ENCODE measurements at regions not wholly inside any gene's neighbourhood (a gene's known extent, or its start where the extent isn't known, plus 50 kb on each side); places are given as distances from the start of the nearest gene placed in this dataset.

GRCh38 chrX:39311646-39312045 is 510.4 kb downstream of the MID1IP1 start:
- DNase-seq (ENCODE audit: extremely low read depth, low read depth) = no peak

GRCh38 chrX:39313146-39313545 is 511.9 kb downstream of the MID1IP1 start:
- DNase-seq (ENCODE audit: extremely low read depth, low read depth) = no peak

GRCh38 chrX:39318506-39319343 is 517.5 kb downstream of the MID1IP1 start:
- no peak for DNase-seq (ENCODE audit: extremely low read depth, low read depth)

GRCh38 chrX:39320165-39320564 is 518.9 kb downstream of the MID1IP1 start:
- no peak for DNase-seq (ENCODE audit: extremely low read depth, low read depth)

GRCh38 chrX:39322496-39322895 is 521.2 kb downstream of the MID1IP1 start:
- DNase-seq (ENCODE audit: extremely low read depth, low read depth) = no peak

- no peak for DNase-seq (ENCODE audit: extremely low read depth, low read depth)
These were observed 523.1 kb downstream of the MID1IP1 start for GRCh38 chrX:39324233-39324930.

GRCh38 chrX:39327255-39327654 is 526.0 kb downstream of the MID1IP1 start:
- no peak for DNase-seq (ENCODE audit: extremely low read depth, low read depth)

GRCh38 chrX:39327705-39328104 is 526.4 kb downstream of the MID1IP1 start:
- no peak for DNase-seq (ENCODE audit: extremely low read depth, low read depth)

- DNase-seq (ENCODE audit: extremely low read depth, low read depth) = no peak
These were observed 527.4 kb downstream of the MID1IP1 start for GRCh38 chrX:39328661-39329060.

- no peak for DNase-seq (ENCODE audit: extremely low read depth, low read depth)
These were observed 529.9 kb downstream of the MID1IP1 start for GRCh38 chrX:39331082-39331704.

- no peak for DNase-seq (ENCODE audit: extremely low read depth, low read depth)
These were observed 532.2 kb downstream of the MID1IP1 start for GRCh38 chrX:39333451-39333850.

GRCh38 chrX:39335513-39336235 is 534.4 kb downstream of the MID1IP1 start:
- no peak for DNase-seq (ENCODE audit: extremely low read depth, low read depth)

GRCh38 chrX:39336671-39337311 is 535.5 kb downstream of the MID1IP1 start:
- no peak for DNase-seq (ENCODE audit: extremely low read depth, low read depth)

- no peak for DNase-seq (ENCODE audit: extremely low read depth, low read depth)
These were observed 536.2 kb downstream of the MID1IP1 start for GRCh38 chrX:39337451-39337850.

GRCh38 chrX:39338583-39338982 is 537.3 kb downstream of the MID1IP1 start:
- DNase-seq (ENCODE audit: extremely low read depth, low read depth) = no peak

GRCh38 chrX:39356119-39356807 is 555.0 kb downstream of the MID1IP1 start:
- DNase-seq (ENCODE audit: extremely low read depth, low read depth) = no peak

GRCh38 chrX:39360101-39360500 is 558.8 kb downstream of the MID1IP1 start:
- DNase-seq (ENCODE audit: extremely low read depth, low read depth) = no peak

GRCh38 chrX:39361736-39362135 is 560.5 kb downstream of the MID1IP1 start:
- DNase-seq (ENCODE audit: extremely low read depth, low read depth) = no peak

- DNase-seq (ENCODE audit: extremely low read depth, low read depth) = no peak
These were observed 566.2 kb downstream of the MID1IP1 start for GRCh38 chrX:39367416-39367815.

- no peak for DNase-seq (ENCODE audit: extremely low read depth, low read depth)
These were observed 570.9 kb downstream of the MID1IP1 start for GRCh38 chrX:39372115-39372514.

All from NCI-H460 (cell line).